HS-27A (cell line): ENCODE measurements at regions not wholly inside any gene's neighbourhood (a gene's known extent, or its start where the extent isn't known, plus 50 kb on each side); places are given as distances from the start of the nearest gene placed in this dataset.
"Not testable (repeated sequence)": the region's sequence is repeated elsewhere in the genome, so short reads cannot be mapped to it uniquely, and the experiment has no call there.

Experiments used
- DNase-seq: peaks from one replicate; pipeline ENCODE4 v3.0.0-alpha.2; 2012; ENCODE audit warnings: low read depth, missing footprints

DNA sequence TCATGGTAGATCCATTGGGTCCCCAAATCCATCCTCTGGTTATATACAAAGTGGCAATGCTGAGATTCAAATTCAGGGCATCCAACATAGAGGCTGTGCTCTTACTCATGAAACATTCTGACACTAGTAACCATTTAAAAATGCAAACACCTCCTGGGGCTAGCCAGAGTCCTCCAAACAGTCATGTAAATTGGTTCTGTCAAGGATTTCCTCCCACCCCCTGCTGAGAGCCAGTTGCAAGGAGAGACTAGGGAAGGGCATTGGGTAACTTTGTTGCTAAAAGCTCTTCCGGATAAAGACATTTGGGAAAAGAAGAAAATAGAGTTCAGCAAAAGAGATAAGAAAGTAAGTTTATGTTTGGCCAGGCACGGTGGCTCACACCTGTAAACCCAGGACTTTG, 58.3 kb downstream of the ART5 start:
- not testable (repeated sequence) for DNase-seq

DNA sequence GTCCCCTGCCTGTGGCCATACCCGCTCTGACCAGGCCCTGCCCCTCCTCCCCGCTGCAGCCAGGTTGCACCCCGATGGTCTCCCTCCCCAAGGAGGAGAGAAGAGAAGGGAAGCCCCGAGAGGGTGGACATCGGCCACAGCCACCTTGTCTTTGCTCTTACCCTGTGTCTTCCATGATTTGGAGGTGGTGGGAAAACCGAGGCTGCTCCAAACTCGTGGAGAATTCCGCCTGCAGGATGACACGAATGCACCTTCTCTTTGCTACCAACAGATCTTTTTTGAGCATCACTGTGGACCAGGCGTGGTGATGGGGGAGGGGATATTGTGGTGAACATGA, 60.4 kb downstream of the ART5 start:
- not testable (repeated sequence) for DNase-seq

GRCh38 chr11:3580487-3581388, 61.1 kb downstream of the ART5 start:
- DNase-seq: not testable (repeated sequence)

GRCh38 chr11:3579600-3580459, 62.0 kb downstream of the ART5 start:
- not testable (repeated sequence) for DNase-seq

- DNase-seq: not testable (repeated sequence)
These were observed 65.7 kb downstream of the ART5 start for GRCh38 chr11:3576066-3576604.

DNA sequence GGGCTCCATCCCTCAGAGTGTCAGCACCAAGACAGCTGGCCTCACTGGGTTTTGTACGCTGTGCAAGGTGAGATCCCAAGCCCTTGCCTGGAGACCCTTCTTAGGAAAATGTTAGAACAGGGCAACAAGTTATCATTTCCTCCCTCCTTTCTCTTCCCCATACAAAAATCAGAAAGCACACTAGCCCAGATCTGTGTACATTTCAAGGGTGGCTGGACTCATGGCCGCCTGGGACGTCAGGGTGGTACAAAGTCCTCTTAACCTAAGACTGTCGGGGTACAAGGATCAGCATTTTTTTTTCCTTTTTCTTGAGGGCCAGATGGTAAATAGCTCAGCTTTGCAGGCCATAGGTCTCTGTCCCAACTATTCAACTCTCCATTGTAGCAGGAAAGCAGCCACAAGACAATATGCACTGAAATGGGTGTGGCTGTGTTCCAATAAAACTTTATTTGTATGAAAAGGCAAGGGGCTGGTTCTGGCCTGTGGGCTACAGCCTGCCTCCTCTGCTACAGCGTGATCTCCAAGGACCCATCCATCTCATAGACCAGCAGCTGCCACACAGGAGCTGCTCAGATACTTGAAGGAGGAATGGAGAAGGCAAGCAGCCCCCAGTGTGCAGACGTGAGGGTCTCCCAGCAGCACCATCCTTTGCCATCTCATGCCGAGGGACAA, 68.7 kb downstream of the ART5 start:
- DNase-seq: not testable (repeated sequence)

GRCh38 chr11:3571752-3572151, 70.0 kb downstream of the ART5 start:
- DNase-seq: not testable (repeated sequence)

- not testable (repeated sequence) for DNase-seq
These were observed 76.0 kb downstream of the ART5 start for GRCh38 chr11:3565838-3566237.

DNA sequence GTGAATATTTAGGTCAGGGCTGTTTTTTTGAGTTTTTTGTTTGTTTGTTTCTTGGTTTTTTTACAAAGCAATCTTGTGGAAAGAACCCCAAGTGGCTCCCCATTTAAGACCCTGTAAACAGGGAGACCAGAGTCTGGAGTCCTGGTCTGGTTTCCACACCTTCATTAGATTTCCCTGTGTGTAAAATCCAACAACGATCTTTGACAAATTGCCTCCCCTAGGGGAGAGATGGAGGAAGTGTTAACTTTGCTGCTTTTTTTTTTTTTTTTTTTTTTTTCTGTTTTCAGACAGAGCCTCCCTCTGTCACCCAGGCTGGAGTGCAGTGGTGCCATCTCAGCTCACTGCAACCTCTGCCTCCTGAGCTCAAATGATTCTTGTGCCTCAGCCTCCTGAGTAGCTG, 77.4 kb downstream of the ART5 start:
- not testable (repeated sequence) for DNase-seq

GRCh38 chr11:3554621-3555020, 87.2 kb downstream of the ART5 start:
- not testable (repeated sequence) for DNase-seq

- DNase-seq: not testable (repeated sequence)
These were observed 96.8 kb downstream of the ART5 start for GRCh38 chr11:3544990-3545389.

DNA sequence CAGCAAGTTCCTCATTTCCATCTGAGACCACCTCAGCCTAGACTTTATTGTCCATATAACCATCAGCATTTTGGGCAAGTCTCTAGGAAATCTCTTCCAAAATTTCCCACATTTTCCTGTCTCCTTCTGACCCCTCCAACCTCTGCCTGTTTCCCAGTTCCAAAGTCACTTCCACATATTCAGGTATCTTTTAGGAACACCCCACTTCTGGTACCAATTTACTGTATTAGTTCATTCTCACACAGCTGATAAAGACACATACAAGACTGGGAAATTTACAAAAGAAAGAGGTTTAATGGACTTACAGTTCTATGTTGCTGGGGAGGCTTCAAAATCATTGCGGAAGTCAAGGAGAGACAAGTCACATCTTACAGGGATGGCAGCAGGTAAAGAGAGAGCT, 103.6 kb downstream of the ART5 start:
- DNase-seq: not testable (repeated sequence)

DNA sequence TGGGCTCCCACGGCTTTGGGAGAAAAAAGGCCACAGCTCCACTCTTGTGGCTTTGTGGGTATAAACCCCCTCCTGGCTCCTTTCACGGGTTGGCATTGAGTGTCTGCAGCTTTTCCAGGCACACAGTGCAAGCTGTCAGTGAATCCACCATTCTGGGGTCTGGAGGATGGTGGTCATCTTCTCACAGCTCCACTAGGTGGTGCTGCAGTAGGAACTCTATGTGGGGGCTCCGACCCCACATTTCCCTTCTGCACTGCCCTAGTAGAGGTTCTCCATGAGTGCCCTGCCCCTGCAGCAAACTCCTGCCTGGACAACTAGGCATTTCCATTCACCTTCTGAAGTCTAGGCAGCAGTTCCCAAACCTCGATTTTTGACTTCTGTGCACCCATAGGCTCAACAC, 104.5 kb downstream of the ART5 start:
- not testable (repeated sequence) for DNase-seq

DNA sequence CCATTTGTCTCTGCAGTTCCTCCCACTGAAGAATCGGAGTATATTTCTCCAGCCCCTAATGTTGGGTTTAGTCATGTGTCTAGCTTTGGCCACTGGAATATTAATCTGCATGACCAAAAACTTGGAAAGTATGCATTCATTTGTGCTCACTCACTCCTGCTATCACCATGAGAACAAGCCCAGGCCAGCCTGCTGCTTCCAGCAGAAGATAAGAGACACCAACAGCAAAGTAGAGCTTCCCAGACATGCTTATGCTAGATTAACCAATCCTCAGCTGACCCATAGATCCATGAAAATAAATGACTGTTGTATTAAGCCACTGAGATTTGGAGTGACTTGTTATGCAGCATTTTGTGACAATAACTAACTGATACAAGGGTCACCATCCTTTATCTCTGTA, 108.8 kb downstream of the ART5 start:
- not testable (repeated sequence) for DNase-seq

- not testable (repeated sequence) for DNase-seq
These were observed 110.5 kb downstream of the ART5 start for GRCh38 chr11:3531280-3531679.

DNA sequence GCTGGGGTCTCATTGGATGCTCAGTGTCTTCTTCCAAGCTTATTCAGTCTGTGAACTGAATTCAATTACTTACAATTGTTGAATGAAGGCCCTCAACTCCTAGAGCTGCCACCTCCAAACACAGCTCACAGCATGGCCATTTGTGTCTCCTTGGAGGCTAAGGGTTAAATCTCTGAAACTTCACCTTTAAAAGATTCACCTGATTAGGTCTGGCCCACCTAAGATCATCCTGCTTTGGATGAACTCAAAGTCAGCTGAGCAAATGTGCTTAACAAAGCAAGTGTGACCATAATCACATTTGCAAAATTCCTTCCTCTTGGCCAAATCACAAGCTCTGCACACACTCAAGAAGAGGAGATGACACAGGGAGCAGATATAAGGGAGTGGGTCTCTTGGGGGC, 118.2 kb downstream of the ART5 start:
- DNase-seq: not testable (repeated sequence)

GRCh38 chr11:3520905-3521304, 120.9 kb downstream of the ART5 start:
- DNase-seq: not testable (repeated sequence)

DNA sequence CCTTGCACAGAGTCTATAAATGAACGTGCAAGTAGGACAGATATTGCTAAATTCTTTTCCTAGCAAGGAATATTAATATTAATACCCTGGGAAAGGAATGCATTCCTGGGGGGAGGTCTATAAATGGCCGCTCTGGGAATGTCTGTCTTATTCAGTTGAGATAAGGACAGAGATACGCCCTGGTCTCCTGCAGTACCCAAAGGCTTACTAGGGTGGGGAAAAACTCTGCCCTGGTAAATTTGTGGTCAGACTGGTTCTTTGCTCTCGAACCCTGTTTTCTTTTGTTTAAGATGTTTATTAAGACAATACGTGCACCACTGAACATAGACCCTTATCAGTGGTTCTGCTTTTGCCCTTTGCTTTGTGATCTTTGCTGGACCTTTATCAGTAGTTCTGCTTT, 122.0 kb downstream of the ART5 start:
- DNase-seq: not testable (repeated sequence)

GRCh38 chr11:3516934-3517567, 124.7 kb downstream of the ART5 start:
- DNase-seq: not testable (repeated sequence)

DNA sequence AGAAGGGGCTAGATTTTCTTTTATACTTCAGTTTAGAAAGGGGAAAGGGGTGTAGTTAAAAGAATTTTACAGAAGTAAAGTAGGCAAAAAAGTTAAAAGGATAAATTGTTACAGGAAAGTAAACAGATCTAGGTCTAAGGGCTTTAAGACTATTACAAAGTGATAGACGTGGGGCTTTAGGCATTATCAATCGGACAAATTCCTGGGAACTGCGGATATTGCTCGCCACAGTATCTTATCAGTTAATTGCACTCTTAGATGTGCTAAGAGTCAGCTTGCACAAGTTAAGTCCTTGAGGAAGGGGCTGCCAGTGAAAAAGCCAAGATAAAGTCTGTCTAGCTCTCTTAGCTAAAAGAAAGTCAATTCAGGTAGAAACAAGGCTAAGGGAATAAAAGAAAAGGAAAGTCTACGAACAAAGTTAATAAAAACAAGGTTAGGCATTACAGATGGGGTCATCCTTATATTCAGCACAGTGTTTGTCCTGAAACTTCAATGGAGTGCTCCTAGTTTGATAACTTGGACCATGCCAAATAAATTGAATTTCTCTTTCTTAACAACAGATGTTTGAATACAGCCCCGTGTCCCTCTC, 125.4 kb downstream of the ART5 start:
- DNase-seq: not testable (repeated sequence)
